MCF 10A (cell line): ENCODE measurements at regions not wholly inside any gene's neighbourhood (a gene's known extent, or its start where the extent isn't known, plus 50 kb on each side); places are given as distances from the start of the nearest gene placed in this dataset.

Experiments used
- BruUV-seq: library from RNA; stranded (reverse); fragments of 400-500 nt; replicated peaks from 2 replicates; lab custom pipeline; 2021; lab: Mats Ljungman, UMichigan
- CTCF ChIA-PET: fragments of 300-600 bp; sonication (Branson Sonifier 250); formaldehyde crosslinking; extraction: SDS; loops from one replicate; lab custom pipeline; 2021; ENCODE audit warnings: antibody characterized with exemption, inconsistent platforms; lab: Yijun Ruan, JAX
- POLR2A ChIA-PET: fragments of 300-600, 350-650 bp; sonication (Branson Sonifier 250); formaldehyde crosslinking; extraction: SDS; loops from one replicate; lab custom pipeline; 2020; ENCODE audit warnings: antibody characterized with exemption, inconsistent platforms; lab: Yijun Ruan, JAX
- DNase-seq: peaks from one replicate; pipeline ENCODE4 v3.0.0-alpha.2; 2018; ENCODE audit not compliant: unreplicated experiment
- H3K27ac Mint-ChIP-seq: one replicate; pipeline ENCODE4 v1.8.0; 2022; ENCODE audit warnings: mild to moderate bottlenecking, low read depth, mixed read lengths; ENCODE audit not compliant: unreplicated experiment
- H3K27me3 Mint-ChIP-seq: one replicate; pipeline ENCODE4 v1.8.0; 2022; ENCODE audit warnings: mixed read lengths; ENCODE audit not compliant: insufficient read depth, unreplicated experiment
- H3K36me3 Mint-ChIP-seq: one replicate; pipeline ENCODE4 v1.8.0; 2022; ENCODE audit warnings: mild to moderate bottlenecking, moderate library complexity, mixed read lengths; ENCODE audit not compliant: insufficient read depth, unreplicated experiment
- H3K4me1 Mint-ChIP-seq: one replicate; pipeline ENCODE4 v1.8.0; 2022; ENCODE audit warnings: mixed read lengths; ENCODE audit not compliant: insufficient read depth, unreplicated experiment
- H3K4me3 Mint-ChIP-seq: one replicate; pipeline ENCODE4 v1.8.0; 2022; ENCODE audit warnings: mild to moderate bottlenecking, moderate library complexity, mixed read lengths; ENCODE audit not compliant: unreplicated experiment
- H3K9me3 Mint-ChIP-seq: one replicate; pipeline ENCODE4 v1.8.0; 2022; ENCODE audit warnings: mixed read lengths; ENCODE audit not compliant: unreplicated experiment
- CTCF ChIP-seq: fragments of 200-600 bp; IDR thresholded peaks from one replicate; pipeline ENCODE4 v1.8.0; 2022; ENCODE audit warnings: antibody characterized with exemption, mild to moderate bottlenecking; ENCODE audit not compliant: unreplicated experiment
- intact Hi-C: fragments of 100-400 bp; cut with micrococcal nuclease; formaldehyde crosslinking; loops from 2 replicates; pipeline ENCODE4 v1.14.1; 2022

- H3K4me3 Mint-ChIP-seq, result no peak overlapping the region
- peaks cover 15% of the 10 kb centered on the region for H3K4me1 Mint-ChIP-seq
- no peaks in the 10 kb centered on the region for H3K27me3 Mint-ChIP-seq
- DNase-seq, result no peak
- H3K9me3 Mint-ChIP-seq, result peaks cover 7% of the 10 kb centered on the region
- TF ChIP-seq CTCF, result no peak
- ChIA-PET CTCF (interaction anchor here (0.7 to 1.6 kb wide), 2 partner anchors 95 to 866 kb away, joined by 3 read pairs; no protein-coding TSS in a partner anchor), POLR2A (no interaction called here)
- intact Hi-C loops, result no loop called here
- H3K27ac Mint-ChIP-seq, result no peak overlapping the region
- H3K36me3 Mint-ChIP-seq, result no peaks in the 10 kb centered on the region
- no TSS peak for BruUV-seq
Measured at GRCh38 chr16:52816993-52817392, 235.7 kb downstream of the CHD9NB start.

- intact Hi-C loops, result no loop called here
- Mint-ChIP-seq H3K9me3 (peaks cover 7% of the 10 kb centered on the region), H3K4me1 (peaks cover 15% of the 10 kb centered on the region), H3K4me3 (no peak overlapping the region), H3K36me3 (no peaks in the 10 kb centered on the region), H3K27ac (peak overlapping the region; percentile 32), H3K27me3 (no peaks in the 10 kb centered on the region)
- ChIA-PET POLR2A (interaction anchor here (0.5 to 0.7 kb wide), 2 partner anchors 70 to 748 kb away, joined by 3 to 4 read pairs; no protein-coding TSS in a partner anchor), CTCF (interaction anchor here (0.9 to 1.1 kb wide), 2 partner anchors 99 to 566 kb away, joined by 3 to 5 read pairs; no protein-coding TSS in a partner anchor)
- no peak for TF ChIP-seq CTCF
- no TSS peak for BruUV-seq
- peak; percentile 86 for DNase-seq
Measured at GRCh38 chr16:52812678-52813556, 239.8 kb downstream of the CHD9NB start.

- Mint-ChIP-seq H3K27me3 (no peaks in the 10 kb centered on the region), H3K9me3 (peaks cover 16% of the 10 kb centered on the region), H3K4me3 (no peak overlapping the region), H3K27ac (no peak overlapping the region), H3K36me3 (no peaks in the 10 kb centered on the region), H3K4me1 (no peaks in the 10 kb centered on the region)
- intact Hi-C loops, result no loop called here
- CTCF ChIA-PET, result no interaction called here
- TF ChIP-seq CTCF, result no peak
- POLR2A ChIA-PET, result no interaction called here
- DNase-seq, result no peak
- BruUV-seq, result no TSS peak
Measured at GRCh38 chr16:52805559-52806168, 247.0 kb downstream of the CHD9NB start.

- intact Hi-C loops, result no loop called here
- no peak overlapping the region for H3K4me3 Mint-ChIP-seq
- POLR2A ChIA-PET, result no interaction called here
- DNase-seq, result no peak
- no peaks in the 10 kb centered on the region for H3K4me1 Mint-ChIP-seq
- no peak for TF ChIP-seq CTCF
- no peaks in the 10 kb centered on the region for H3K27me3 Mint-ChIP-seq
- BruUV-seq, result no TSS peak
- CTCF ChIA-PET, result interaction anchor here (0.6 to 0.7 kb wide), 4 partner anchors 31 to 112 kb away, joined by 3 read pairs; no protein-coding TSS in a partner anchor
- peaks cover 28% of the 10 kb centered on the region for H3K9me3 Mint-ChIP-seq
- no peaks in the 10 kb centered on the region for H3K36me3 Mint-ChIP-seq
- no peak overlapping the region for H3K27ac Mint-ChIP-seq
Measured at GRCh38 chr16:52800432-52800831, 252.3 kb downstream of the CHD9NB start.
